Activated CD4-positive, alpha-beta T cell treated with anti-CD3 and anti-CD28 coated beads for 36 hours (primary cell): ENCODE measurements at regions not wholly inside any gene's neighbourhood (a gene's known extent, or its start where the extent isn't known, plus 50 kb on each side); places are given as distances from the start of the nearest gene placed in this dataset.

Source experiments
- ATAC-seq: fragments of 200-7000 bp; cut with Tn5 transposase; one replicate; pipeline ENCODE4 v1.10.0; 2021; ENCODE audit warnings: mild to moderate bottlenecking, moderate library complexity
- CTCF ChIA-PET: fragments of 350-600 bp; sonication (Branson Sonifier 250); formaldehyde crosslinking; loops from one replicate; lab custom pipeline; 2021; ENCODE audit warnings: antibody characterized with exemption; lab: Charles Lee
- POLR2A ChIA-PET: fragments of 350-600 bp; sonication (Branson Sonifier 250); formaldehyde crosslinking; loops from one replicate; lab custom pipeline; 2021; ENCODE audit warnings: antibody characterized with exemption, inconsistent platforms; lab: Charles Lee
- DNase-seq: peaks from one replicate; pipeline ENCODE4 v3.0.0-alpha.2; 2020
- H3K27ac Mint-ChIP-seq: one replicate; pipeline ENCODE4 v1.8.0; 2021; ENCODE audit warnings: mixed read lengths
- H3K27me3 Mint-ChIP-seq: one replicate; pipeline ENCODE4 v1.8.0; 2021; ENCODE audit warnings: mixed read lengths
- H3K36me3 Mint-ChIP-seq: one replicate; pipeline ENCODE4 v1.8.0; 2021; ENCODE audit warnings: low read depth, mixed read lengths
- H3K4me1 Mint-ChIP-seq: one replicate; pipeline ENCODE4 v1.8.0; 2021; ENCODE audit warnings: mixed read lengths
- H3K4me3 Mint-ChIP-seq: one replicate; pipeline ENCODE4 v1.8.0; 2021; ENCODE audit warnings: mild to moderate bottlenecking, moderate library complexity, mixed read lengths
- H3K9me3 Mint-ChIP-seq: one replicate; pipeline ENCODE4 v1.8.0; 2021; ENCODE audit warnings: low read depth, mixed read lengths
- intact Hi-C, 2 experiments: fragments of 100-400 bp; cut with DNase I in 1 of 2; cut with micrococcal nuclease in 1 of 2; formaldehyde crosslinking; loops; one replicate each; pipeline versions ENCODE4 v1.14.2 to v1.15.1; 2022 to 2024; cut with DNase I, micrococcal nuclease

DNA sequence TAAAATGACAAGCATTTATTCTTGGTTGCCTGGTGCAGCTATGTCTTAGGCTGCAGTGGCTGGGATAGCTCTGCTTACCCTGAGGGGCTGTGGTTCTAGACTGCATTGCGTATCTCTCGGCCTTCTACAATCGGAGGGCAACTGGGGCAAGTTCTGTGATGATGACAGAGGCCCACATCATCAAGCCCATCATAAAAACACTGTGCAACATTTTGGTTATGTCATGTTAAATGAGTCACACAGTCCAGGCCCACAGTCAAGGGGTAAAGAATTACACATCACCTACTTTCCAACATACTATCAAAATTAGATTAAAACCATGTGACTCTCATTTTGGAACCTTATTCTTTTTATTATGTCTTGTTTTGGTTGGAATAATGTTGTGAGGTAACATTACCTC lies 120.2 kb upstream of the GUCY1A1 start:
- H3K27me3 Mint-ChIP-seq = peaks cover 3% of the 10 kb centered on the region
- H3K36me3 Mint-ChIP-seq = no peaks in the 10 kb centered on the region

DNA sequence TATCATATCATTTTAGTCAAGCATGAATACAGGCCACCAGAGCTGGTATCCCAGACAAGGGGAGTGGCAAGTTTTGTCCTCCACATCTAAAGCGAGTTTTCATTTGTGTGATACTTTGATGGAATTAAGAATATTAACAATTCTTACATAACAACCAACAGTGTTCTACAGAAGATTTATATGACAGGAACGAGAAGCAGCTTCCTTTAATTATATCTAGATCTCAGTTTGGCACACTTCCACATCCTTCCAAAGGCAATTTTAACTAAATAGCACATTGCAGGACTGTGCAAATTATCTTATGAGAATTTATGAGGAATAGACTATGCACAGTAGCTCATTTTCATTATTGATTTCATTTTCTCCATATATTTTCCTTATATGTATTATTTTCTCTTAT lies 121.2 kb upstream of the GUCY1A1 start:
- ATAC-seq = no peak
- Mint-ChIP-seq H3K4me1 (no peaks in the 10 kb centered on the region), H3K27me3 (no peaks in the 10 kb centered on the region), H3K4me3 (no peak overlapping the region), H3K27ac (no peak overlapping the region), H3K36me3 (no peaks in the 10 kb centered on the region), H3K9me3 (peaks cover 2% of the 10 kb centered on the region)
- POLR2A ChIA-PET = no interaction called here
- intact Hi-C loops = no loop called here
- CTCF ChIA-PET = no interaction called here
- DNase-seq = no peak

More for the DNA sequence above, 120.2 kb upstream of the GUCY1A1 start:
- POLR2A ChIA-PET = no interaction called here
- Mint-ChIP-seq H3K4me3 (no peak overlapping the region), H3K9me3 (peaks cover 2% of the 10 kb centered on the region), H3K4me1 (no peaks in the 10 kb centered on the region), H3K27ac (no peak overlapping the region)
- CTCF ChIA-PET = interaction anchor here (0.5 kb wide), 1 partner anchor 249 kb away, joined by 3 read pairs; no protein-coding TSS in a partner anchor
- DNase-seq (no peak), ATAC-seq (no peak)
- intact Hi-C loops = no loop called here

DNA sequence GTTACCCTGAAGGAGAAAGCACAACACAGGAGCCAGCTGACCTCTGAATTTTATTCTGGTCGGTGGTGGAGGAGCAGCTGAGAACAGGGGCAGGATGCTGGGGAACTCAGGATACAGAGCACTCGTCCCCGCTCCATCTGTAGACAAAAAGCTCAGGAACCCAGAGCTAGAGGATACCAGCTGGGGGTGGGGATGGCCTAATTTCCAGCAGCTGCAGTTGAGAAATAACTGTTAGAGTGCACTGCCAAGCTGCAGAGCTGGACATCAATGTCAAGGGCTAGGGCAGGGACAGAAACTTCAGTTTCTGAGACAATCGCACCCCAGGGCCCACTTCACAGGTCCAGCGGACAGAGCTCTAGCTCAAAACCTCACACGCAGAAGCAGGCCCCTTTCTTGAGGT lies 122.1 kb upstream of the GUCY1A1 start:
- no peaks in the 10 kb centered on the region for H3K4me1 Mint-ChIP-seq
- intact Hi-C loops = no loop called here
- no peak overlapping the region for H3K27ac Mint-ChIP-seq
- H3K4me3 Mint-ChIP-seq = no peak overlapping the region
- ATAC-seq = no peak
- no peak for DNase-seq
- H3K27me3 Mint-ChIP-seq = no peaks in the 10 kb centered on the region
- H3K36me3 Mint-ChIP-seq = no peaks in the 10 kb centered on the region
- ChIA-PET POLR2A (no interaction called here), CTCF (interaction anchor here (0.9 kb wide), 1 partner anchor 15 kb away, joined by 3 read pairs; no protein-coding TSS in a partner anchor)
- peaks cover 2% of the 10 kb centered on the region for H3K9me3 Mint-ChIP-seq

DNA sequence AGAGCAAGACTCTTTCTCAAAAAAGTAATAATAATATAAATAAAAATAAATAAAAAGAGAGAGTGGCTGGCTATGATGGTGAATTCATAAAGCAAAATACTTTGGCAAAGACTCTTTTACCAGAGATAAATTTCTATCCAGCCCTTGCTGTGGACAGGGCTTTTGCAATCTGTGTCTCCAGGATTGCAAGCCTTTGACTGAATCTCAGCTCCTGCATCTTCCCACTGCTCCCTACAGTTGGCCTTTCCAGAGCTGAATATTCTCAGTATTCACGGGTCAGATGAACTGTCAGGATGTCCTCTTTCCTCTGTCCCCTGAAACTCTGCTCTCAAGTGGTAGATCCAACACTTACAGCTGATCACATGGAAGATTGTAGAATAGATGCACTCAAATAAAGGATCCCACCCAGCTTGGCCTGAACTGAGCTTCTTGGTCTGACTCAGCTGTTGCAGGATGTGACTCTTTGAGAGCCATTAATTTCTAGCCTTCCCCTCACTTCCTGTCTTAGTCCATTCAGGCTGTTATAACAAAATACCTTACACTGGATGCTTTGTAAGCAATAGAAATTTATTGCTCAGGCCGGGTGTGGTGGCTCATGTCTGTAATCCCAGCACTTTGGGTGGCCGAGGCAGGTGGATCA lies 123.4 kb upstream of the GUCY1A1 start:
- POLR2A ChIA-PET = no interaction called here
- no peak for ATAC-seq
- intact Hi-C loops = no loop called here
- Mint-ChIP-seq H3K4me3 (no peak overlapping the region), H3K4me1 (no peaks in the 10 kb centered on the region), H3K9me3 (peaks cover 2% of the 10 kb centered on the region), H3K27ac (no peak overlapping the region), H3K36me3 (no peaks in the 10 kb centered on the region), H3K27me3 (no peaks in the 10 kb centered on the region)
- DNase-seq = no peak
- CTCF ChIA-PET = interaction anchor here (0.6 kb wide), 1 partner anchor 63 kb away, joined by 3 read pairs; no protein-coding TSS in a partner anchor

DNA sequence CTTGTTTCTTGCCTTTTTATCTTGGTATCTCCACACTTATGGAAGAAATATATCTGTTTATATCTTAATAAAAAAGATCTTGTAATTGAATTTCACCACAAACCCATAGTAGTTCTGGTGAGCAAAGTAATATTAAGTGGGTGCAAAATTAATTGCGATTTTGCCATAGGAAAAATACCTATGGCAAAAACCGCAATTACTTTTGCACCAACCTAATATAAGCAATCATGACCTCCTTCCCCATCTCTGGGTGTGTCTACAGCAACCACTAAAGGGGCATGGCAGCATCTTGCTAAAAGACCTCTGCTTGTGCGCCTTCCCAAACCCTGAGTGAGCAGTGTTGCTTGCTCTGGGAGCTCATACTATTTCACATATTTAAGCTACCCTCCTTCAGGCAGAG lies 124.2 kb upstream of the GUCY1A1 start:
- Mint-ChIP-seq H3K27me3 (no peaks in the 10 kb centered on the region), H3K27ac (no peak overlapping the region), H3K4me3 (no peak overlapping the region), H3K9me3 (peaks cover 2% of the 10 kb centered on the region), H3K4me1 (no peaks in the 10 kb centered on the region), H3K36me3 (no peaks in the 10 kb centered on the region)
- no peak for ATAC-seq
- no peak for DNase-seq
- intact Hi-C loops = no loop called here
- ChIA-PET CTCF (interaction anchor here (0.6 kb wide), 1 partner anchor 63 kb away, joined by 3 read pairs; no protein-coding TSS in a partner anchor), POLR2A (no interaction called here)

DNA sequence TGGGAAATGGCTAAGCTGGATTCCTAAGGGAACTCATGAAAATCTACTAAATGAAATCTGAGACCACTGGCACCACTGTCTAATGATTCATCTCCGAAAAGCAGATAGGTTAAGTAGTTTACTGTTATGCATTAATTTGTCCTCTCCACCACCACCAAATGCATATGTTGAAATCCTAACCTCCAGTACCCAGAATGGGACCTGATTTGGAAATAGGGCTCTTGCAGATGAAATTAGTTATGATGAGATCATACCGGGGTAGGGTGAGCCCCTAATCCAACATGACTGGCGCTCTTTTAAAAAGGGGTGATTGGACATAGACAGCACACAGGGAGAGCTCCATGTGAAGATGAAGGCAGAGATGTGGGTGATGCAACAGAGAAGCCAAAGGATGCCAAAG lies 124.9 kb upstream of the GUCY1A1 start:
- Mint-ChIP-seq H3K27me3 (no peaks in the 10 kb centered on the region), H3K9me3 (peaks cover 2% of the 10 kb centered on the region), H3K27ac (no peak overlapping the region), H3K4me1 (no peaks in the 10 kb centered on the region), H3K36me3 (no peaks in the 10 kb centered on the region), H3K4me3 (no peak overlapping the region)
- ATAC-seq (no peak), DNase-seq (no peak)
- ChIA-PET POLR2A (no interaction called here), CTCF (no interaction called here)
- intact Hi-C loops = no loop called here

DNA sequence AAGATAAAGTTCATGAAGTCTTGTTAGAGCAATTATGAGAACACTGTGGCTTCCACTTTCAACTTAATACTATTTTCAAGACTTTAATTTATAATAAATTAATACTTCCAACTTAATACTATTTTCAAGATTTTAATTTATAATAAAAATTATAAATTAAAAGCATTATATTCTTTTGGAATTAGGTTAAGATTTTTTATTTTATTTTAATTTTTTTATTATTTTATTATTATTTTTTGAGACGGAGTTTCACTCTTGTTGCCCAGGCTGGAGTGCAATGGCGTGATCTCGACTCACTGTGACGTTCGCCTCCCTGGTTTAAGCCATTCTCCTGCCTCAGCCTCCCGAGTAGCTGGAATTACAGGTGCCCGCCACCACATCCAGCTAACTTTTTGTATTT lies 126.0 kb upstream of the GUCY1A1 start:
- no peak overlapping the region for H3K4me3 Mint-ChIP-seq
- H3K9me3 Mint-ChIP-seq = peaks cover 2% of the 10 kb centered on the region
- intact Hi-C loops = no loop called here
- no peak overlapping the region for H3K27ac Mint-ChIP-seq
- DNase-seq (no peak), ATAC-seq (no peak)
- ChIA-PET CTCF (no interaction called here), POLR2A (no interaction called here)
- no peaks in the 10 kb centered on the region for H3K27me3 Mint-ChIP-seq
- no peaks in the 10 kb centered on the region for H3K4me1 Mint-ChIP-seq
- H3K36me3 Mint-ChIP-seq = no peaks in the 10 kb centered on the region

DNA sequence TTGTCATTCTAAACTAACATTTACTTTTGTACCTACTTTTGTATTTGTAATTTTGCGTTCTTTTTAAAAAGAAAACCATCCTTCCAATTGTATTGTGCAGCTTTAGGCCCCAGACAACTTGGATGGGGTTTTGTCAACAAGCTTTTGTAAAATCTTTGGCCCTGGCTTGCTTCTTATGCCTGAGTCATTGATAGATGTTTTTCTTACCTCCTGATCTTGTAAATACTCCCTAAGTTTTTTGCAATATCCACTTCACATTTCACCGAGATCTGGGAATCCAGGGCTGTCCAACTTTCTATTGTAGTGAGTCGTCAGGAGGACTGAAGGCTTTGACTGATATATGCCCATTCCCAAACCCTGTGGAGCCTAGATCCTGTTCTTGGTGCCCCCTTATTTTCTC lies 126.9 kb upstream of the GUCY1A1 start:
- POLR2A ChIA-PET = no interaction called here
- intact Hi-C loops = loop anchor here in 1 of 2 experiments (10.0 kb wide), 1 partner anchor 245 kb away; no protein-coding TSS in a partner anchor
- Mint-ChIP-seq H3K9me3 (no peaks in the 10 kb centered on the region), H3K27ac (no peak overlapping the region), H3K4me3 (no peak overlapping the region), H3K27me3 (no peaks in the 10 kb centered on the region), H3K36me3 (no peaks in the 10 kb centered on the region), H3K4me1 (no peaks in the 10 kb centered on the region)
- no peak for DNase-seq
- CTCF ChIA-PET = no interaction called here
- ATAC-seq = no peak

DNA sequence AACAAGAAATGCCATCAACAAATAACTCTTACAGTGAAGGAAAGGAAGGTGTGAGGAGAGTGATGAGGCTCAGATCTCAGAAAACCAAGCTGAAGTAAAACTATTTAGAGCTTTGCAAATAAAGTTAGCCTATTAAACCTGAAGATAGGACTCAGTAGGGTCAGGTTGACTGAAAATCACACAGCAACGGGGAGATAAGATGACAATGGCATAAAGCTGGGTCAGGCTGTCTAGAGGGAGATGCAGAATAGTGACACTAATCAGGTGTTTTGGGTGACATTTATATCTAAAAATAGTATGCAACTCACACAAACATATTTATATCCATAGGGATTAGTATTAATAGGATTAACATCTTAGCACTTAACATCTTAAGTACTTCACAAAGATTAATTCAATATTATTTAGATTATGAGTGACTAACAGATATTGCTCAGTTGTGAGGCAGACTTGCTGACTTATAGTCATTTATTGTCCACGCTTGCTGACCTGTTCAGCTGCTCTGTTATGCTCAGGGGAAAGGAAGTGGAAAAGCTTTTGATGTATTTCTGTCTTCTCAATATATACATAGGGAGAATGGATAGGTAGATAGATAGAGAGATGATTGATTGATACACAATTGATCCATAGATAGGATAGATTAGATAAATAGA lies 130.7 kb upstream of the GUCY1A1 start:
- ATAC-seq (no peak), DNase-seq (no peak)
- ChIA-PET POLR2A (no interaction called here), CTCF (interaction anchor here (0.6 kb wide), 1 partner anchor 251 kb away, joined by 3 read pairs; no protein-coding TSS in a partner anchor)
- intact Hi-C loops = loop anchor here in 1 of 2 experiments (10.0 kb wide), 1 partner anchor 249 kb away; no protein-coding TSS in a partner anchor
- H3K27ac Mint-ChIP-seq = no peak overlapping the region
- no peaks in the 10 kb centered on the region for H3K36me3 Mint-ChIP-seq
- H3K4me1 Mint-ChIP-seq = no peaks in the 10 kb centered on the region
- no peaks in the 10 kb centered on the region for H3K27me3 Mint-ChIP-seq
- no peaks in the 10 kb centered on the region for H3K9me3 Mint-ChIP-seq
- no peak overlapping the region for H3K4me3 Mint-ChIP-seq

DNA sequence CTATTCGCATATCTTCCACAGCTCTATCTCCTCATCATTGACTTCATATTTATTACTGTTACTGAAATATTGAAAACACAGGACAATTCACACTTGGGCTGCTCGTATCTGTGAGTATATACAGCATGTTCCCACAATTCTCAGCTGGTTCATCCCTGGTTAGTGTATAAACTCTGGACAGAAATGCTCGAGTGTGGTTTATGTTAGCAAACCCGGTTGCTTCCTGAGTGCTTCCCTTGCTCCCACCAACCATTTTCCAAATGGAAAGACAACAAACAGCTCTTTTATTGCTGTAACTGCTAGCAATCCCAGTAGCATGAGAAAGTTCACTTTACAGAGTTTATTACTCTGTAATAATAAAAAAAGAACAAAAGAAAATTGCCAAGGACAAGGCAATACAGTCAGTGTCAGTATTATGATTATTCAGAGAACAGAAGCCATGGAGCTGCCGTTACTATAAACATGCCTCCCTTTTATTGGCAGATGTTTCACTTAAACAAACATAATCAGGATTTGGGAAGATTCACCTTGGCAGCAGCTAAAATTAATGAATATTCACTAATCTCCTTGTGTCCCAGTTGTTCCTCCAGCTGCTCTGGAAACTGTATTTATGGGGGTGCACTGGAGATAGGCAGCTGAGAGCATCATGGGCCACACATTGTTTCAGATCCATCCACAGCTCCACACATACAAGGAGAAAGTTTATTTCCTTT lies 134.1 kb upstream of the GUCY1A1 start:
- ChIA-PET CTCF (no interaction called here), POLR2A (interaction anchor here (0.6 kb wide), 1 partner anchor 421 kb away, joined by 3 read pairs; the partner anchor contains the start of gene CTSO)
- DNase-seq = no peak
- Mint-ChIP-seq H3K36me3 (no peaks in the 10 kb centered on the region), H3K4me1 (no peaks in the 10 kb centered on the region), H3K9me3 (no peaks in the 10 kb centered on the region), H3K27me3 (no peaks in the 10 kb centered on the region), H3K4me3 (no peak overlapping the region), H3K27ac (no peak overlapping the region)
- ATAC-seq = no peak
- intact Hi-C loops = loop anchor here in 1 of 2 experiments (10.0 kb wide), 1 partner anchor 252 kb away; no protein-coding TSS in a partner anchor

DNA sequence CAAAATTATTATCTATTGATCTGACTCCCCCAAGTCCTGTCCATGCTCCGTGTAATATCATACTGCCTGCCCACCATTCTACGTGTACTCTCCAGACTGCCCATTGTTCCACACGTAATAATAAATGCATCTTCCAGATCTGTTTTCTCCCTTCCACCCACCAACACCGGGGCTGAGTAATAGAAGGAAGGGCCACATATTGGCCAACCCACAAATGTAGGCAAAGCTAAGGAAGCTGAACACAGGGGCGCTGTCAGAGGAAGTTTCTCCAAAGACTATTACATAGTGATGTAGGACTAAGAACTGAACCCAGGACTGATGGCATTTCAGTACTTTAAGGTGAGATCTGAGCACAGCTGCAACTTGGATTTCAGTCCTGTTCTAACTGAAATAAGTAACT lies 135.8 kb upstream of the GUCY1A1 start:
- intact Hi-C loops = loop anchor here in 1 of 2 experiments (10.0 kb wide), 1 partner anchor 254 kb away; no protein-coding TSS in a partner anchor
- CTCF ChIA-PET = no interaction called here
- H3K9me3 Mint-ChIP-seq = no peaks in the 10 kb centered on the region
- POLR2A ChIA-PET = no interaction called here
- no peaks in the 10 kb centered on the region for H3K4me1 Mint-ChIP-seq
- DNase-seq (no peak), ATAC-seq (no peak)
- no peaks in the 10 kb centered on the region for H3K36me3 Mint-ChIP-seq
- H3K27me3 Mint-ChIP-seq = no peaks in the 10 kb centered on the region
- H3K4me3 Mint-ChIP-seq = no peak overlapping the region
- H3K27ac Mint-ChIP-seq = no peak overlapping the region
